Ecto neural progenitor cell (in vitro differentiated cells): ENCODE measurements at regions not wholly inside any gene's neighbourhood (a gene's known extent, or its start where the extent isn't known, plus 50 kb on each side); places are given as distances from the start of the nearest gene placed in this dataset.

Source experiments
- DNase-seq: peaks from one replicate; pipeline ENCODE4 v3.0.0-alpha.2; 2018; ENCODE audit warnings: low spot score

DNA sequence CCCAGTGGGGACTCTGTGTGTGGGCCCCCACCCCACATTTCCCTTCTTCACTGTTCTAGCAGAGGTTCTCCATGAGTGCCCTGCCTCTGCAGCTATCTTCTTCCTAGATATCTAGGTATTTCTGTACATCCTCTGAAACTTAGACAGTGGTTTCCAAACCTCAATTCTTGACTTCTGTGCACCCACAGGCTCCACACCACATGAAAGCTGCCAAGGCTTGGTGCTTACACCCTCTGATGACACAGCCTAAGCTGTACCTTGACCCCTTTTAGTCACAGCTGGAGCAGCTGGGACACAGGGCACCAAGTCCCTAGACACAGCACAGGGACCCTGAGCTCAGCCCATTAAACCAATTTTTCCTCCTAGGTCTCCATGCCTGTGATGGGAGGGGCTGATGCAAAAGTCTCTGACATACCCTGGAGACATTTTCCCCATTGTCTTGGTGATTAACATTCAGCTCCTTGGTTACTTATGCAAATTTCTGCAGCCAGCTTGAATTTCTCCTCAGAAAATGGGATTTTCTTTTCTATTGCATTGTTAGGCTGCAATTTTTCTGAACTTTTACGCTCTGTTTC is 304.5 kb downstream of the OTOL1 start:
- no peak for DNase-seq

DNA sequence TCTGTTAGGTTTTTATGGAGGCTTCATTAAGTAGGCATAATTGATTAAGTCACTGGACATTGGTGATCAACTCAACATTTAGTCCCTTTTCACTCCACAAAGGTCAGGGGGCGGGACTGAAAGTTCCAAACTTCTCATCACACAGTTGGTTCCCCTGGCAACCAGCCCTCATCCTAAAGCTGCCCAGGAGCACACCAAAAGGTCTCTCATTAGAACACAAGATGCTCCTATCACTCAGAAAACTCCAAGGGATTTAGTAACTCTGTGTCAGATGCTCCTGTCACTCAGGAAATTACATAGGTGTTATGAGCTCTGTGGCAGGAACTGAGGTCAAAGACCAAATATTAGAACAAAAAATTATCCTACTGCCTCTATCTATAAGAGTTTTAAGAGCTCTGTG is 321.5 kb downstream of the OTOL1 start:
- DNase-seq, result no peak

DNA sequence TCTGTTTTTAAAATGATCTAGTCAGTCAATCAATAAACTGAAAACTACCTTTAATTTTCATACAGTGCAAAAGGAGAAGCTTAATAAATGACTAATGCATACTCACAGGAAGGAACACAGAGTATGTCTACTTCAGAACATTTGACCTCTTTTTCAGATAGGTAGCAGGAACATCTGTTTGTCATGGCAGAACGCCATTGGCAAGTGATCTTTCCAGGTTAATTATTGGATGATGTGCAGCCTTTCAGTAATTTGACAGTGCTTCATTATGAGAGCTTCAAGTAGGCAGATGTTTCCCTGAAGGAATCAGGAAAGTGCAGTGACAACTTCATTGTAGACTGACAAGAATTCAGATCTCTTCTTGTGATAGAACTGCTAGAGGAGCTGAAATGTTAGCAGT is 325.0 kb downstream of the OTOL1 start:
- DNase-seq, result no peak

DNA sequence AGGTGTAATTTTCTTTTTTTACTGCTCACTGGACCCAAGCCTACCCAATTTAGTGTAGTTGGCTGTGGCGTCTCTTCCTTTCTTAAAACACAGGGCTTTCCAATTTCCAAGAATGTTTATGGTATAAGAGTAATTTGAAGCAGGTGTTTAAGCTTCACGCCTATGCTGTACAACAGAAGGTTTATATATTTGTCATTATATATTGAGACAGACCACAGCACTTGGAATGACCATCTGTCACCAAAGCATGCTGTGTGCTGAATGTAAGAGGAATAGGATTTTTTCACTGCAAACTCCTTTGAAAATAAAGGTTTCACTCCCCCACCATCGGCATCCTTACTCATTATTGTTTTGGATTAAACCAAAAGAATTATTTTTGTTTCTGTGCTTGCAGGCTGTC is 325.7 kb downstream of the OTOL1 start:
- no peak for DNase-seq

DNA sequence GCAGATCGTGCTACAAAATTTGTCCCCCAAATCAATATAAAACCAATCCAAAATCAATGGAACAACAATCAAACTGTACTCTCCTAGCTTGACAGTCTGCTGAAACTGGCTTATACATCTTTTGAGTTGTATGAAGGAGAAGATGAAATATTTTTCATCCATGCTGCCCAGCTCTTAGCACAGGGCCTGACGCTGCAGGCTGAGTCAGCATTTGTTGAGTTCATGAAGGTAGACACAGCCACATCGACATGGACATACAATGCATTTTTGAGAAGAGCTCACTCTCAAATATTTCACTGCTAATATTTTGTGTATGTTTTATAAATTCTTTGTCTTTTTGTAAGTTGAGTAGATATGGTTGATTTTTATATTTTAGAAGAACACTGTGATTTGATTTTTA is 327.3 kb downstream of the OTOL1 start:
- no peak for DNase-seq

DNA sequence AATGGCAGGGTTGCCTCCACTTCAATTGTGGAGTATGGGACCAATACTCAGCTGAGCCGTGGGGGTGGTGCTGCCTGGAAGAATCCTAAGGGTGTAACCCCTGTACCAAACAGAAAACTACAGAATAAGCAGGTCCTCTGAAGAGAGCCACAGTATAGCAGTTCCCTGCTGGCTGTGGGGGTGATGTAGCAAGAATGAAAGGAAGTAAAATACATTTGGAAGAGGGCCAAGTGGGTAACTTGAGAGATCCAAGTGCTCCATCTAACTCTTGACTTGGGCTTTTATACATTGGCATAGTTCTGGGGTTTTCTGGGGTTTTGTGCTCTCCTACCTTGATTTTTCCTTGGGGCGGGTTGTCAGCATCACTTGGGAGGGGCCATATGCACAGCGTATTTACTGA is 341.4 kb downstream of the OTOL1 start:
- DNase-seq, result no peak

DNA sequence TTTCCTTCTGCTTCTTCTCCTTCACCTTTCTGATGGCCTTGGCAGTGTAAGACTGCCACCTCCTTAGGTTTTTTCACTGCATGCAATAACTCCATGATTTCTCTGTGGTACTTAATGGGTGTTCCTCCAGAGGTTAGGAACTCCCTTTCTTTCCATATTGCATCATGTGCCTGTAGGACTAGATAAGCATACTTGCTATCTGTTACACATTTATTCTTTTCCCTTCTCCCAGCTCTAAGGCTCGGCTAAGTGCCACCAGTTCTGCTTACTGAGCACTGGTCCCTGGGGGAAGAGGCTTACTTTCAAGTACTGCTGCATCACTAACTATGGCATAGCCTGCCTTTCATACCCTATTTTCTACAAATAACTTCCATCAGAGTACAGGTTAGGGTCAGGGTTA is 351.8 kb downstream of the OTOL1 start:
- DNase-seq, result no peak

DNA sequence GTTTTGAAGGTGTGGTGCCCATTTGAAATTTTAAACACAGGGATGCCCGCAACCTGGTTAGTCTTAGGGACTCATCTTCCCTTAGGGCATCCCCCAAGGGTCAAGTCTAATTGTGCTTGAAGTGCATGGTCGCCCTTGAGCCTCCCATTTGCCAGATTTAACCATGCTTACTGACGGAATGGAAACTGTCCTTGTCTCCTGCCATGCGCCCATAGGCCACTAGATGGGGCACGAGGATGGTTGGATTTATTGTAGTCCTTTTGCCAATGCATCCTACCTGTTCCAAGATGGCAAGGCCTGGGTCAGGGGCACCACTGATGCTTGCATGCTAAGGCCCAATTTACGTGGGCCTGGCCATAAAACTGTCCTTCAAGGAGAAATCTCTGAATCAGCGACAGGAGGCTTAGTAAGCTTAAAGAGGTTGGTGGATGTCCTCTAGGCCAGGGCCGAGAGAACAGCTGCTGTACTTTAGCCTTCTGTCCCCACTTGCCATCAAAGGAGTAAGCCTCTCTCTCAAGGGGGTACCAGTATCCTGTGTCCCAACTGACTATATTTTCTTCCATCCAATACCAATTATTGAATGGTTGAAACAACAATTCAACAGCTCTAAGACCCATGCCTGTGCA is 355.4 kb downstream of the OTOL1 start:
- peak; percentile 64 for DNase-seq

DNA sequence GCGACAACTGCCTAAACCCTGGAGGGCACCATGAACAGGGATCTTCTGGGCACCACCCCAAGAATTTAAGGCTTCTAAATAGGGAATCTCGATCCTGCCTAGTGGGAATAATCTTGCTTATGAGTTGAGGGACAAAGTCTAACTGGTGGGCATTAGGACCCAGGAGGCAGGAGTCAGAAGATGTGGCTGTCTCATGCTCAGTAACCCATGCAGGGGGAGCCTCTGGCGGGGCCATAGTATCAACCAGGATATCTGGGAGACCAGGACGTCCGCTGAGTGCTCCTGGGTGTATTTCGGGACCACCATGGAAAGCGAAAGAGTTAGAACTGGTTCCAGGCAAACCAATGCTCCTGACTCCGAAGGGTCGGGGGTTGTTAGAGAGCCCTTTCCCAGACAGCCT is 356.1 kb downstream of the OTOL1 start:
- no peak for DNase-seq

DNA sequence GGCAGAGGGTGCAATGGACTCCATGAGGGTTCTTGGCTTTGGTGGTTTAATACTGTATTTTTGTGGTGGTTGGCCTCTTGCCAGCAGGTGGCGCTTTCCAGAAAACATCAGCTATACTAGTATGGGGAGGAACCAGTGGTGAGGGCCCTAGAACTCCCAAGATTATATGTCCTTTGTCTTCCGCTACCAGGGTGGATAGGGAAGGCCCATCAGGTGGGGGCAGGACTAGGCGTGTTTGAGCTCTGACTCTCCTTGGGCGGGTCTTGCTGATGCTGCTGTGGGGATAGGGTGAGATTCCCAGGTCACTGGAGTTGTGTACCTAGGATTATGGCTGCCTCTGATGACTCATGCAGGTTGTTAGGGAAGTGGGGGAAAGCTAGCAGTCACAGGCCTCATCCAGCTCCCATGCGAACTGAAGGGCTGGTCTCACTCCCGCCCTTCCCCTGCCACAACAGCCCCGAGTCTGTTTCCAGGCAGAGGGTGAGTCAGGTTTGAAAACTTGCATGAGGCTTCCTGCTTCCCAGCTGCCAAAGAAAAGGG is 357.7 kb downstream of the OTOL1 start:
- DNase-seq, result peak; percentile 51

DNA sequence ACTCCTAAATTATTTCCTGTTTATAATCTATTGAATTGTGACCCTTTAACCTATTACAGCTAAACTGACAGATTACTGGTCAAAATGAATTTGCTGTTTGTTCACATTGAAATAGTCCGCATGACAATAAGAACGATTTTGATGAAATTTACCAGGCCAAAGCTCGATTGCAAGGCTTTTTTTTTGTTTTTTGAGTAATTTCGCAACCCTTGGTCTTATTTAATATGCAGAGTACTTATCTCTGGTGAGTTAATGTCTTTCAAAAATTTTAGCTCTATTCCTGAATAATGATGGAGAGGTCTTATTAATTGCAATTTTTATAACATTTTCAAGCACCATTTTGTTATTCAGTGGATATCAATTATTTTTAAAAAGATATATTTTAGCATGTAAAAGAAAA is 362.4 kb downstream of the OTOL1 start:
- no peak for DNase-seq

DNA sequence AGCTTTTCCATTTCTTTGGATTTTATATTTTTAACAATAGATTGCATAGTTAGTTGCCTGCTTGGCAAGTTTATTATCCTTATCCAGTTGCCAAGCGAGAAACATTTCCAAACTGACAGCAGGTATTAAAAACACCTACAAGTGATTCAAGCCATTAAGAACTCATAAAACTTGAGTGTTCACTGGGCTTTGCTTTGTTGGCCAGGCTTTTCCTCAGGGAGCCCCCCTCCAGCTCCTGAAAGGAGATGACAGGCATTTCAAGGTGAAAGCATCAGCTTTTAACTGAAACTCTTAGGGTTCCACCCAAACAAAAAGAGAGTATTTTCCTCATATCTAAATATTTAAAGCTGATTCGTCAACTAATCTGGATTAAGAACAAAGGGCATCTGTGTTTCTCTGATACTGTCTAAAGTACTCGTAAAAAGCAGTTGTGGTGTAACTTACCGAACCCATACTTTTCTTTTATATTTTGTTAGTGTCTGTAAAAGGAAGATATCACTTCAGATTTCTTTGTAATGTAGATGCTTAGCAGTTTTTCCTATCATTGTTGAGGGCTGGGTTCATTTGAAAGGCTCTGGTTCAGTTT is 363.4 kb downstream of the OTOL1 start:
- DNase-seq, result no peak

DNA sequence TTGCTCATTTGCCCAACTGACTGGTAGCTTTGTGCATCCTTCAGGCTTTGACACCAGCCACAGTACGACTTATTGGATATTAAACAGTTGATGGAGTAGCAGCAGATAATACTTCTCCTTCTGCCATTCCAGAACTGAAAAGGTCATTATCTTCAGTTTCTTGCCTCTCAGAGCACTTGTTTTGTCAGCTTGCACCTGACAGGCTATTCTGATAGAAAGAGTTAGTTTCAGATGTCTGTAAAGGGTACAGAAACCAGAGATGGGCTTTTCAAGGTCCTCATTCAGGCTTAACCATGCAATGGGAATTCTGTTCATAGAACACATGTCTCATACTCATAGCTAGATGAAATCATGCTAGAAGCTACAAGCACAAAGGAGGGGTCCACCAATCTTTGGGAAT is 367.2 kb downstream of the OTOL1 start:
- DNase-seq, result no peak

DNA sequence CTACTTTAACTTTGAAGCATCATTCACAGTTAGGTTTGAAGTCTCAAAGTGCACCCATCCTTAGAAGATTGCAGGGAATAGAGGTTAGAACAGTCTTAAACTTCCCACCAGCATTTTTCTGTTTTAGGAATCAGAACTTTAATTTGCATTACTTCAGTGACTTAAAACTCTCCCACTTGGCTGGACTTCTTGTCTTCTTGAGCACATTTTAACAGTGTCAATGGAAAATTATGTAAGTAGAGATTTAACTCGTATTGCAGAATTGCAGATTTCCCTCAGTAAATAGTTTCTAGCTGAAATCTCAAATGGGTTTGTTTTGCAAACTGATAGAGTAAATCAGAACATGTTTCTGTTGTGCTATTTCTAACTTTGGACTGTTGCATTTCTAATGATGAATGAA is 369.6 kb downstream of the OTOL1 start:
- DNase-seq, result no peak

DNA sequence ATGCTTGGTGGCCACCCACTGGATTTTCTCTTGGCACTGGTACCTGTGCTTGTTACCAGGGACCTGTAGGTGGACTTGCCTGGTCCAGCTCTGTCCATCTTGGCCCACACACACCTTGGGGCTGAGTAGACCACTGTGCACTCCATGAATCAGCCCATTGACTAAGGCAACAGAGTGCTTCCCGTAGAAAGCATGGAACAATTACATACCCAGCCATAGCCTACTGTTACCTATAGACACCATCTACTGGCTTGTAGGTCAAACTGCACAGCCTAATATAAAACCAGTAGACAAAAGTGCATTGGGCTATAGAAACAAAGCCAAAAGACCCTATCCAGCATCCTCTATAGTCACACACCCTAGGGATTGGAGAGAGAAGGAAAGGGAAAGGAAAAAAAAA is 378.9 kb downstream of the OTOL1 start:
- no peak for DNase-seq

DNA sequence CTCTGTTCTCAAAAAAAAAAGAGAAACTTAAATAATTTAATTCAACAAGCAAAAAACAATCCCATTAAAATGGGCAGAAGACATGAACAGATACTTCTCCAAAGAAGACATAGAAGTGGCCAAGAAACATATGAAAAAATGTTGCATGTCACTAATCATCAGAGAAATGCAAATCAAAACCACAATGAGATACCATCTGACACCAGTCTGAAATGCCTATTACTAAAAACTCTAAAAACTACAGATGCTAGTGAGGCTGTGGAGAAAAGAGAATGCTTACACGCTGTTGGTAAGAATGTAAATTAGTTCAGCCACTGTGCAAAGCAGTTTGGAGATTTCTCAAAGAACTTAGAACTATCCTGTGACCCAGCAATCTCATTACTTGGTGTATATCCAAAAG is 382.9 kb downstream of the OTOL1 start:
- no peak for DNase-seq

DNA sequence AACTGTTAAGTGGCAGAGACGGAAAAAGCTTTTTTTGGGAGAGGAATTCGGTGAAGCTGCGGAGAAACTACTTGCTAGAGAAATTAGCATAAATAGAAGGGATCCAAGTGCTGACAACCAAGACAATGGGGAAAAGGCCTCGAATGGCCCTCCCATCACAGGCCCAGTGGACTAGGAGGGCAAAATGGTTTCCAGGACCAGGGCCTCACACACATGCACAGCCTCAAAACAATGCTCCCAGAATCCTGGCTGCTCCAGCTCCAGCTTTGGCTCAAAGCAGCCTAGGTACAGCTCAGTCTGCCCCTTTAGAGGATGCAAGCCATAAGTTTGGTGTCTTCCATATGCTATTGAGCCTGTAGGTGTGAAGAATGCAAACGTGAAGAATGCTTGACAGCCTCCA is 388.2 kb downstream of the OTOL1 start:
- DNase-seq, result no peak

DNA sequence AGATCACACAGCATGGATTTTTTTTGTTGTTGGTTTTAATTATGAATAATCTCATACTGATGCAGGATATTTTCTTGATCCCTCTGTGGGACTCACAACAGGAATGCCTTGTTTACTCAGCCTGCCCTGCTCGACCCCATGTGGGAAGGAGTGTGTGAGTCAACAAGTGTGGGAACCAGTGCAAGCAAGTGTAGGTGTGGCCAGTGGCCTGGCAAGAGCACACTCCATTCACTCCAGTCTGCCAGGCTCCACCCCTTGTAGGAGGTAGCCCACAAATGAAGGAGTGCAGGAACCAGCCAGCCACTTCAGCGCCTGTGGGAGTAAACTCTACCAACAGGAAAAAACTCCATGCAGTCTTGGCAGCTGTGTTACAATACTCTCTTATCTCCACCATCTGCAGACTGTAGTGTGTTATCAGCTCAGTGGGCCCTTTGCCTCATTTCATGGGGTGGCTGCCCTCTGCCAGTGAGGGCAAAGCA is 393.6 kb downstream of the OTOL1 start:
- no peak for DNase-seq

DNA sequence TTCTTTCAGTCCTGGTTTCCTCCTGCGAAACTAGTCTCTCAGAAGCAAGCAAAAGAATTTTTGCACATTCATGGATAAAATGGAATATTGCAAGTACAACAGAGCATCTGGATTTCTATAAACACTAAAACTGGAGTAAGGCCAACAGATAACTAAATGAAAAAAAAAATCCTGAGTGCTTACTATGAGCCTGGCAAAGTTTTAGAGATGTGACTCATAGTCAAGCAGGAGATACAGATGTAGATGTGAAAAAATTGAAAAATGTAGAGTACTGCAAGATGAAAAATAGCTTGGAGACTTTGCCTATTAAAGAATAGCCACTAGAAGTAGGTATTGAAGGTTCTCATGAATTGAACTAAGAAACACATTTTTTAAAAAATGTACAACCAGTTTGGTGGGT is 397.4 kb downstream of the OTOL1 start:
- DNase-seq, result no peak

DNA sequence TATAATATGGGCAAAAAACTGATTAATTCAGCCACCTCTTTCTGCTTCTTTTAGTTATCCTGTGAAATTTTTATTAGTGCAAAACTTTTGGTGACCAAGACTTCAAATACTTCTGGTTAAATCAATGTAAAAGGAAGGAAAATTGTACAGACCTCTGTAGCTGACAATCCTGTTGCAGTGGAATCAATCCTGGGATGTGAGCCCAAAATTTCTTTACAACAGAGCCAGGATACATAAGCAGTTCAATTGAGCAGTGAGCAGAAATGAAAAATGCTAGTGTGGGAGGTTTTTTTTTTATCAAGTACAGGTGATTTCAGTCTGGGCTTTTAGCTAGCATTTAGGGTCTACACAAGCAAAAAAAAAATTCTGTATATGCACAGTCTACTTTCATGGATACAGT is 398.0 kb downstream of the OTOL1 start:
- no peak for DNase-seq

DNA sequence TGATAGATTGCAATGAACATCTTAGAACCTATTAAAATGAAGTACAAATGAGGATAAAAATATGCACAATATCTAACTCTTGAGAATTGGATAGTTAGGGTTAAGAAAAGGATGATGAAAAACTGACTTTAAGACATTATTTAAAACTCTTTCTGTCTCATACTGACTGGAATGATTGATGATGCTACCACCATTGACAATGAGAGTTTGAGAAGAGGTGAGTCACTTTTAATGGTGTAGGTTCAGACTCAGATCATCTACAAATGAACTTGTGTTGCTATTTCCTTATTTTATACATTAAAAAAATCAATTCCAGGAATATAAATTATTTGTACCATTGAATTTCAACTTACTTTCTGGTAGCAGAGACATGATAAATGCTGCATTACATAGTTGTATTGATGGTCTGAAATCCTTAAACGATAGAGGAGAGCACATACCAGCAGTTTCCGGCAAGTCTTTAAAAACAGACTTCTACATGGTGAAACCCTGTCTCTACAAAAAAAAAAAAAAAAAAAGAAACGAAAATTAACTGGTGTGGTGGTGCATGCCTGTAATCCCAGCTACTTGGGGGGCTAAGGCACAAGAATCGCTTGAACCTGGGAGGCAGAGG is 409.0 kb downstream of the OTOL1 start:
- no peak for DNase-seq

DNA sequence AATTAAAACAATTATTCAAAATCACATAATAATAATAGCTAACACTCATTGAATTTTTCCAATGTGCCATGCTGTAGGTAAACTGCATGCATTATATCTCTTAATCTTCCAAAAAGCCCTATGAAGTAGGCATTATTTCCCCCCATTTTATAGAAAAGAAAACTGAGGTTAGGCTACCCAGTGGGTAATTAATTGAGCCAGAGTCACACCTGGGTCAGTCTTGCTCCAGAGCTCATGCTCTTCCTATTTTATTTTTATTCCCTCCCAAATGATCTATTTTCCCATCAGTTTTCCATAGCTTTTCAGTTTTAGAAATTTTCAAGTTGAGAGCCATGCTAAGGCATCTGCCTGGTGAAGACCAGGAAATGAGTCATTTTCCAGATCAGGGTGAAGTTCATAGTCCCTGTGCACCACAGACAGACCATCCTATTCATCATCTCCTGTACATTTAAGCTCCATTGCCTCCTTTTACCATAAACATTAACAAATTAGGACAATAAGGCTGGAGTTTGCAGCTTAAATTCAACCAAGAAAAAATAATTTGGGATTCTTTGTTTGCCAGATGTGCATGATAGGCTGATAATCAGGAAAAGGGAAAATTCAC is 417.3 kb downstream of the OTOL1 start:
- no peak for DNase-seq
